Fibroblast of skin of scalp (primary cell): ENCODE measurements at regions not wholly inside any gene's neighbourhood (a gene's known extent, or its start where the extent isn't known, plus 50 kb on each side); places are given as distances from the start of the nearest gene placed in this dataset.
"Not testable (repeated sequence)": the region's sequence is repeated elsewhere in the genome, so short reads cannot be mapped to it uniquely, and the experiment has no call there.

Source experiments
- DNase-seq: peaks from one replicate; pipeline ENCODE4 v3.0.0-alpha.2; 2013

- DNase-seq, result no peak
These were observed 115.2 kb upstream of the RAB18 start for GRCh38 chr10:27388761-27389399.

- DNase-seq, result no peak
These were observed 120.2 kb upstream of the RAB18 start for GRCh38 chr10:27383595-27384542.

- DNase-seq, result no peak
These were observed 121.9 kb upstream of the RAB18 start for GRCh38 chr10:27382176-27382575.

- DNase-seq, result no peak
These were observed 123.2 kb upstream of the RAB18 start for GRCh38 chr10:27380929-27381358.

- DNase-seq, result not testable (repeated sequence)
These were observed 125.1 kb upstream of the RAB18 start for GRCh38 chr10:27379041-27379440.

- DNase-seq, result no peak
These were observed 130.4 kb upstream of the RAB18 start for GRCh38 chr10:27373566-27374160.

GRCh38 chr10:27372095-27372494, 131.5 kb upstream of the ACBD5 start:
- DNase-seq, result peak; percentile 5

GRCh38 chr10:27371375-27371774, 130.8 kb upstream of the ACBD5 start:
- DNase-seq, result not testable (repeated sequence)

- DNase-seq, result no peak
These were observed 129.3 kb upstream of the ACBD5 start for GRCh38 chr10:27369880-27370279.

GRCh38 chr10:27368706-27369105, 128.1 kb upstream of the ACBD5 start:
- DNase-seq, result no peak

GRCh38 chr10:27366769-27367168, 126.2 kb upstream of the ACBD5 start:
- no peak for DNase-seq

- no peak for DNase-seq
These were observed 123.4 kb upstream of the ACBD5 start for GRCh38 chr10:27364028-27364427.

GRCh38 chr10:27360581-27361172, 120.1 kb upstream of the ACBD5 start:
- peak; percentile 80 for DNase-seq

GRCh38 chr10:27359792-27360355, 119.3 kb upstream of the ACBD5 start:
- DNase-seq, result no peak

- DNase-seq, result no peak
These were observed 116.1 kb upstream of the ACBD5 start for GRCh38 chr10:27356738-27357137.

- DNase-seq, result no peak
These were observed 115.4 kb upstream of the ACBD5 start for GRCh38 chr10:27355918-27356573.

GRCh38 chr10:27354643-27355270, 114.2 kb upstream of the ACBD5 start:
- not testable (repeated sequence) for DNase-seq

GRCh38 chr10:27354100-27354499, 113.5 kb upstream of the ACBD5 start:
- not testable (repeated sequence) for DNase-seq

- DNase-seq, result no peak
These were observed 109.4 kb upstream of the ACBD5 start for GRCh38 chr10:27349987-27350386.

GRCh38 chr10:27347827-27348207, 107.2 kb upstream of the ACBD5 start:
- DNase-seq, result not testable (repeated sequence)

- no peak for DNase-seq
These were observed 104.9 kb upstream of the ACBD5 start for GRCh38 chr10:27345455-27345920.
